H9 (cell line): ENCODE measurements at regions not wholly inside any gene's neighbourhood (a gene's known extent, or its start where the extent isn't known, plus 50 kb on each side); places are given as distances from the start of the nearest gene placed in this dataset.

ENCODE experiments used
- DNase-seq: peaks from one replicate; pipeline ENCODE4 v3.0.0-alpha.2; 2017
- H2AFZ ChIP-seq: one replicate; pipeline ENCODE4 v1.6.1; 2013; ENCODE audit warnings: mild to moderate bottlenecking, low read length, control low read depth, moderate library complexity
- H2AK5ac ChIP-seq: 2 replicates; pipeline ENCODE4 v1.6.1; 2013; ENCODE audit warnings: low read length, control low read depth, mixed read lengths; ENCODE audit not compliant: insufficient read length
- H2BK120ac ChIP-seq: one replicate; pipeline ENCODE4 v1.6.1; 2013; ENCODE audit warnings: low read depth, mild to moderate bottlenecking, low read length, control low read depth, inconsistent platforms; ENCODE audit not compliant: poor library complexity, severe bottlenecking
- H2BK12ac ChIP-seq: 2 replicates; pipeline ENCODE4 v1.6.1; 2013; ENCODE audit warnings: low read length, control low read depth, mixed read lengths, low read depth; ENCODE audit not compliant: insufficient read length
- H2BK15ac ChIP-seq: 2 replicates; pipeline ENCODE4 v1.6.1; 2013; ENCODE audit warnings: low read depth, low read length, control low read depth
- H2BK20ac ChIP-seq: one replicate; pipeline ENCODE4 v1.6.1; 2013; ENCODE audit warnings: low read depth, mild to moderate bottlenecking, low read length, control low read depth, inconsistent platforms; ENCODE audit not compliant: poor library complexity, severe bottlenecking
- H2BK5ac ChIP-seq: 2 replicates; pipeline ENCODE4 v1.6.1; 2013; ENCODE audit warnings: low read length, control low read depth, mixed read lengths; ENCODE audit not compliant: insufficient read length
- H3K14ac ChIP-seq: 2 replicates; pipeline ENCODE4 v1.6.1; 2013; ENCODE audit warnings: low read length, control low read depth; ENCODE audit not compliant: insufficient read depth
- H3K18ac ChIP-seq: 2 replicates; pipeline ENCODE4 v1.6.1; 2013; ENCODE audit warnings: low read depth, mild to moderate bottlenecking, mixed read lengths, low read length, control low read depth; ENCODE audit not compliant: insufficient read length
- H3K23ac ChIP-seq: 2 replicates; pipeline ENCODE4 v1.6.1; 2013; ENCODE audit warnings: low read length, control low read depth, mixed read lengths, low read depth; ENCODE audit not compliant: insufficient read length
- H3K23me2 ChIP-seq: 2 replicates; pipeline ENCODE4 v1.6.1; 2013; ENCODE audit warnings: low read depth, mild to moderate bottlenecking, mixed read lengths, low read length, control low read depth; ENCODE audit not compliant: insufficient read length, poor library complexity, severe bottlenecking
- H3K27ac ChIP-seq: 2 replicates; pipeline ENCODE4 v1.5.1; 2013; ENCODE audit warnings: low read length, control low read depth, mixed read lengths, low read depth; ENCODE audit not compliant: insufficient read length
- H3K27me3 ChIP-seq: 2 replicates; pipeline ENCODE4 v1.6.1; 2013; ENCODE audit warnings: low read length, control low read depth, inconsistent platforms; ENCODE audit not compliant: insufficient read depth
- H3K4ac ChIP-seq: 2 replicates; pipeline ENCODE4 v1.6.1; 2013; ENCODE audit warnings: low read depth, mild to moderate bottlenecking, control low read depth, inconsistent platforms, low read length, moderate library complexity
- H3K4me1 ChIP-seq: 2 replicates; pipeline ENCODE4 v1.6.1; 2013; ENCODE audit warnings: low read length, control low read depth, inconsistent platforms; ENCODE audit not compliant: insufficient read depth
- H3K4me2 ChIP-seq: 2 replicates; pipeline ENCODE4 v1.6.1; 2013; ENCODE audit warnings: low read length, control low read depth, mixed read lengths; ENCODE audit not compliant: insufficient read length, insufficient read depth
- H3K56ac ChIP-seq: 2 replicates; pipeline ENCODE4 v1.6.1; 2013; ENCODE audit warnings: low read depth, mild to moderate bottlenecking, mixed read lengths, low read length, control low read depth; ENCODE audit not compliant: insufficient read length
- H3K79me1 ChIP-seq: 2 replicates; pipeline ENCODE4 v1.6.1; 2013; ENCODE audit warnings: low read depth, mild to moderate bottlenecking, moderate library complexity, low read length, control low read depth, inconsistent platforms; ENCODE audit not compliant: insufficient read depth, poor library complexity, severe bottlenecking
- H3K79me2 ChIP-seq: 2 replicates; pipeline ENCODE4 v1.6.1; 2013; ENCODE audit warnings: low read length, control low read depth, inconsistent platforms; ENCODE audit not compliant: insufficient read depth
- H3K9ac ChIP-seq: 2 replicates; pipeline ENCODE4 v1.6.1; 2013; ENCODE audit warnings: low read length, control low read depth, mixed read lengths; ENCODE audit not compliant: insufficient read length; ENCODE audit errors: extremely low read depth
- H3K9me3 ChIP-seq: one replicate; pipeline ENCODE4 v1.6.1; 2013; ENCODE audit warnings: low read depth, low read length, inconsistent platforms; ENCODE audit not compliant: control insufficient read depth
- H3T11ph ChIP-seq: one replicate; pipeline ENCODE4 v1.6.1; 2013; ENCODE audit warnings: mild to moderate bottlenecking, low read length, control low read depth, inconsistent platforms
- H4K20me1 ChIP-seq: one replicate; pipeline ENCODE4 v1.6.1; 2013; ENCODE audit not compliant: control insufficient read depth, insufficient read length, insufficient read depth
- H4K5ac ChIP-seq: 2 replicates; pipeline ENCODE4 v1.6.1; 2013; ENCODE audit warnings: low read depth, mild to moderate bottlenecking, mixed read lengths, low read length, control low read depth; ENCODE audit not compliant: insufficient read length
- H4K8ac ChIP-seq: replicated peaks from 2 replicates; pipeline ENCODE4 v1.6.1; 2013; ENCODE audit warnings: low read length, control low read depth, mixed read lengths, low read depth; ENCODE audit not compliant: insufficient read length
- H4K91ac ChIP-seq: 2 replicates; pipeline ENCODE4 v1.6.1; 2013; ENCODE audit warnings: low read depth, mild to moderate bottlenecking, moderate library complexity, mixed read lengths, low read length, control low read depth; ENCODE audit not compliant: insufficient read length
- H3K27ac Mint-ChIP-seq, 3 experiments: 2 replicates in 2 of 3; 3 replicates in 1 of 3; pipeline ENCODE4 v1.8.0; 2020 to 2021; ENCODE audit warnings: mixed read lengths in 3 of 3, mild to moderate bottlenecking in 1 of 3, moderate library complexity in 1 of 3
- H3K27me3 Mint-ChIP-seq: 2 replicates; pipeline ENCODE4 v1.8.0; 2021; ENCODE audit warnings: low read depth, mild to moderate bottlenecking, moderate library complexity, mixed read lengths
- H3K36me3 Mint-ChIP-seq, 3 experiments: 2 replicates in 2 of 3; 3 replicates in 1 of 3; pipeline ENCODE4 v1.8.0; 2020 to 2021; ENCODE audit warnings: low read depth in 3 of 3, mixed read lengths in 3 of 3; ENCODE audit not compliant: insufficient read depth in 1 of 3
- H3K4me1 Mint-ChIP-seq, 2 experiments: 2 replicates each; pipeline ENCODE4 v1.8.0; 2020; ENCODE audit warnings: mixed read lengths in 2 of 2
- H3K4me3 Mint-ChIP-seq, 2 experiments: 2 replicates in 1 of 2; 3 replicates in 1 of 2; pipeline ENCODE4 v1.8.0; 2020 to 2021; ENCODE audit warnings: mild to moderate bottlenecking in 2 of 2, mixed read lengths in 2 of 2, moderate library complexity in 1 of 2
- H3K9me3 Mint-ChIP-seq, 2 experiments: 2 replicates in 1 of 2; 3 replicates in 1 of 2; pipeline ENCODE4 v1.8.0; 2020; ENCODE audit warnings: mild to moderate bottlenecking in 2 of 2, mixed read lengths in 2 of 2, moderate library complexity in 1 of 2
- CTCF ChIP-seq: fragments of 200-600 bp; sonication (generic); conservative IDR thresholded peaks from 3 replicates; pipeline ENCODE4 v1.8.0; 2021; ENCODE audit warnings: antibody characterized with exemption, mild to moderate bottlenecking
- WGBS: extraction: QIAGEN DNeasy Blood & Tissue Kit; methylation state at CpG from one replicate; pipeline ENCODE4 v1.1.7; 2013; ENCODE audit warnings: missing lambda C conversion rate, low lambda C conversion rate, mixed read lengths; ENCODE audit not compliant: insufficient read length; ENCODE audit errors: extremely low coverage; 5-methylcytosine and 5-hydroxymethylcytosine counted together

- Histone ChIP-seq H3K9me3 (no peaks in the 10 kb centered on the region), H3K4me1 (no peaks in the 10 kb centered on the region), H4K5ac (no peak overlapping the region), H3K14ac (no peak overlapping the region), H2BK12ac (no peak overlapping the region), H2BK20ac (no peak overlapping the region), H4K91ac (no peak overlapping the region), H3K4ac (no peak overlapping the region), H2BK5ac (no peak overlapping the region), H4K20me1 (no peaks in the 10 kb centered on the region), H3K9ac (no peak overlapping the region), H3K18ac (no peak overlapping the region), H3K27ac (no peak overlapping the region), H3T11ph (no peak overlapping the region), H3K56ac (no peak overlapping the region), H4K8ac (no peak overlapping the region), H3K27me3 (no peaks in the 10 kb centered on the region), H2BK120ac (no peak overlapping the region), H2AK5ac (no peak overlapping the region), H3K23me2 (no peaks in the 10 kb centered on the region), H2BK15ac (no peak overlapping the region), H3K4me2 (no peak overlapping the region), H2AFZ (no peak overlapping the region), H3K79me1 (no peaks in the 10 kb centered on the region), H3K23ac (no peak overlapping the region), H3K79me2 (no peaks in the 10 kb centered on the region)
- Mint-ChIP-seq H3K4me3 (no peak overlapping the region), H3K36me3 (peaks cover 0 to 23% (median 8%) of the 10 kb centered on the region in 3 experiments; a peak in 6 of 7 replicates), H3K27ac (no peak overlapping the region), H3K27me3 (peaks cover 3% of the 10 kb centered on the region; the same call in 1 of the 2 replicates), H3K9me3 (peaks cover 17 to 20% of the 10 kb centered on the region in 2 experiments), H3K4me1 (no peaks in the 10 kb centered on the region)
- DNase-seq: no peak
- no peak for TF ChIP-seq CTCF
- no CpG with 5 or more reads among the region's 1 CpG for WGBS
These were observed 632.5 kb downstream of the KCTD8 start for GRCh38 chr4:43816116-43816515.
